ENCODE measurements at regions not wholly inside any gene's neighbourhood (a gene's known extent, or its start where the extent isn't known, plus 50 kb on each side); places are given as distances from the start of the nearest gene placed in this dataset.
"Not testable (repeated sequence)": the region's sequence is repeated elsewhere in the genome, so short reads cannot be mapped to it uniquely, and the experiment has no call there.

DNA sequence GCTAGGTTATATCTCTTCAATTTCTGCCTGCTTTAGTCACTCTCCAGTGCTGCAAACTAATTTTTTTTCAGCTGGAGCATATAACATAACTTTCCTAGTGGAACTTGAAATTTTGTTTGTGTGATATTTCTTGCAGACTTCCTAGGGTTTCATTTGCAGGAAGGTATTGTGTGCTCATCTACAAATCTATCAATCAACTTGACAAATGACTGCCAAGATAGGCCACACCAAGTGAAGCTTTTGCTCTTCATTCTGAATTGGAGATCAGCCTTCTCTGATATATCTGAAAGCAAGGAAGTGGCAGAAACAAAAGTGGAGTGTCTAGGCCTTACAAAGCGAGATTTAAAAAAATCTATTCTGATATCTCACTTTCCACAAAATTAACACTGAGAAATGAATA, 551.1 kb upstream of the LRFN5 start:
- DNase-seq, result no peak

DNA sequence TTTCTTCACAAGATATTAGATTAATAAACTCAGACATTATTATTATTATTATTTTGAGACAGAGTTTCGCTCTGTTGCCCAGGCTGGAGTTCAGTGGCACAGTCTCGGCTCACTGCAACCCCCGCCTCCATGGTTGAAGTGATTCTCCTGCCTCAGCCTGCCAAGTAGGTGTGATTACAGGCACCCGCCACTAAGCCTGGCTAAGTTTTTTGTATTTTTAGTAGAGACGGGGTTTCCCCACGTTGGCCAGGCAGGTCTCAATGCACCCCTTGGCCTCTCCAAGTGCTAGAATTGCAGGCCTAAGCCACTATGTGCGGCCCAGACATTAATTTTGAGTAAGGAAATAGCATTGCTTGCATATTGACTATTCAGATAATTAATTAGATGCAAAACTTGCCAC, 554.9 kb upstream of the LRFN5 start:
- DNase-seq, result no peak

DNA sequence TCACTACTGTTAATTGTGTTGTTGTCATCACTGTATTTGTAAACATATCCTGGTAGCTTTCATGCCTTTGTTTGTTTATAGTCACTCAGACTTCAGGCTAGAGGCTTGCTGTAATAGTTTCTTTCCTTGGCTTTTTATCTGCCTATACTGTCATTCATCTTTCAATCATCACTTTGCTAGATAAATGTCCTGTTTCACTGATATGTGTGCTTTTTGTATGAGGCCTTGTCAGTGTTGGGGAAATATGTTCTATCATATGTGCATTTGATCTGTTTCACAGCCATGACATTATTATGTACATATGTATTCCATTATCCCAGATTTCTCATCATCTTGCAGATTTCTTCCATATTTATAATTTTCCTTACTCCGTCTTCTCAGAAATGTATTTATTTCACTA, 558.9 kb upstream of the LRFN5 start:
- DNase-seq, result no peak

DNA sequence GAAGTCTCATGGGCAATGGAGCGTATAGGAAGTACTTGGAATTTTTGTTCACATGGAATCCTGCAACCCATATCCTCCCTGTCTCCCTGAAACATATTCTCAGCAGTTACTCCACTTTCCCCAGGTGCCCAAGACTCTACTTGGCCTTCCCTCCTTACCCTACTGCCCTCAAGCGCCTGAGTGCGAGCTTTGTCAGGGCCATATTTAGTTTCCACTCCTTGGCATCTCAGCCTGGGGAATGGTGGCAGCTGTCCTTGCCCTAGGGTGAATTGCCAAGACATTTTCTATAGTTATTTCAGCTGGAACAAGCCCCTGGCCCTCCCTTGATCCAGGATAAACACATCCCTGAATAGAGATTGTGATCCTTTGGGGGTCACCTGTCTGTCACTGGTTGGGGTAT, 569.3 kb upstream of the LRFN5 start:
- no peak for DNase-seq

DNA sequence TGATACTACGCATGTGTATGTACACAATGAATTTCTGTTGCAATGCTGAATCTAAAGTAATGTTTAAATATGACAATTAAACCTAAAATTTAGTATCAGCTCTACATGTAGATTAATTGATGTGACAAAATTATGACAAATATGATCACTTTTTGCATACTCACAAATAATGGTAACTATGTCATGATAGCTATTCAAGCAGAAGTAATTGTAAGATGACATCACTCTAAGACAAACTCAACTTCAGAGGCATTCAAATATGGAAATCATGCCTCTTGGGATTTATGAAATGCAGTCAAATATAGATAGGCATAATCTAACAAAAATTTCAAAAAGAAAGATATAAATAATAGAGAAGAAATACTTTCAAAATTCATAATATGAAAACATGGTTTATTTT, 571.7 kb upstream of the LRFN5 start:
- no peak for DNase-seq

DNA sequence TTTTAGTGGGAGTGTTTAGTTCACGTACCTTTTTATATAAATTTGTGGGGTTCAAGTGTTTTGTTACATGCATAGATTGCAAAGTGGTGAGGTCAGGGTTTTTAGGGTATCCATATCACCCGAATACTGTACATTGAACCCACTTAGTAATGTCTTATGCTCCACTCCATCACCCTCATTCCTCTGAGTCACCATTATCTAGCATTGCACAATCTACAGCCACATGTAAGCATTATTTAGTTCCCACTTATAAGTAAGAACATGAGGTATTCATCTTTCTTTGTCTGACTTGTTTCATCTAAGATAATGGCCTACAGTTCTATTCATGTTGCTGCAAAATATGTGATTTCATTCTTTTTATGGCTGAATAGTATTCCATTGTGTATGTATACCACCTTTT, 583.7 kb upstream of the LRFN5 start:
- DNase-seq, result no peak

DNA sequence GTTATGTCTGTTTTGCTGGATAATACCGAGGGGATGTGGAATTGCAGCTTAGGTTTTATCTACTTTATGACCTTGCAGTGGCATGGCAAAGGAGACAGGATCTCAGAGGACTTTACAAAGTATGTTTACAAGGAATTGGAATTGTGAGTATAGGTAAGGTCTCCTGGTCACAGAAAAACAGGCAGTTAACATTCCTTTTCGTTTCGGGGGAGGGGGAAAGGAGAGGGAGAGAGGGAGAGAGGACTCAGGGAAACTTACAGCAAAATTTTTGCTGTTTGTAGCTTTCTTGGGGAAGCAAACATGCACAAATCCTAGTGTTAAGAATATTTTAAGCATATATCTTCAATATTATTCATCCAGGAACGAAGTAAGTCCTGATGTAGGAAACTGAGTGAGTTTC, 590.5 kb upstream of the LRFN5 start:
- no peak for DNase-seq

DNA sequence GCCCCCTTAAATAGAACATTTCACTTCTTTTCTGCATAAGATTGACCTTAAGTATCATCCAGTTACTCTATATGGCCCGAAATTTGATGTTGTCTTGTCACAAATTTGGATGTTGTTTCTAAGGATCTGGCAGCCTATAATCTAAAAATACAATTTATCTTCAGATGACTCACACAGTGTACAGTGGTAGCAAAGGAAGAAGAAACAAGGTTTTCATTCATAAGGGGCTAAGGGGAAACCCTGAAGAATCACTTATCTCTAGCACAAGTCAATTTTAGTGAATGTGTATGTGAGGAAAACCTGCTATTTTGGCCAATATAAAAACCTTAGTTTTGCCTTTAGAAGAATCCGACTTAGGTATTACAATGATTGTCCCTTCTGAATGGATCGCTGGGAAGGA, 606.3 kb upstream of the LRFN5 start:
- no peak for DNase-seq

DNA sequence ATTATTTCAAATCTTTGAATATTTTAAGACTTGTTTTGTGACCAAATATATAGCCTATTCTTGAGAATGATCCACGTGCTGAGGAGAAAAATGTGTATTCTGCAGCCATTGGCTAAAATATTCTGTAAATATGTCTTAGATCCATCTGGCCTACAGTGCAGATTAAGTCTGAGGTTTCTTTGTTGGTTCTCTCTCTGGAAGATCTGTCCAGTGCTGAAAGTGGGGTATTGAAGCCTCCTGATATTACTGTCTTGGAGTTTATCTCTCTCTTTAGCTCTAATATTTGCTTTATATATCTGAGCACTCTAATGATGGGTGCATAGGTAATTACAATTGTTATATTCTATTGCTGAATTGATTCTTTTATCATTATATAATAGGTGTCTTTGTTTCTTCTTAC, 617.4 kb upstream of the LRFN5 start:
- no peak for DNase-seq

DNA sequence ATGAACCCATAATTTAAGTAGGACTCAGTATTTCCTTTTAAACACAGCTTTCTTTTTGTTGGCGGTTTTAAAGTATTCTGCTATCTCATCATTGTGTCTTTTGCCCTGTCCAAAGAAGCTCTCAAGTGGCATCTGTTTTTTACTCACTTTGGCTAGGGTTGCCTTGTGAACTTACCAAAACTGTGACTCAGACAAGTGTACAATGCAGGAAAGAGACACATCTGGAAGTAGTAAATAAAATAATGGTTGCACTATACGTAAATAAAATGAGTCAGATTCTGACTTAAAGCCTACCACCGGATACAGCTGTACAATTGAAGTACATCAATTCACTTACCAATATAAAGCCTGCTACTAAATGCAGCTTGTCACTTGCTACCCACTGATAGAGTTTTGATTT, 619.2 kb upstream of the LRFN5 start:
- no peak for DNase-seq

DNA sequence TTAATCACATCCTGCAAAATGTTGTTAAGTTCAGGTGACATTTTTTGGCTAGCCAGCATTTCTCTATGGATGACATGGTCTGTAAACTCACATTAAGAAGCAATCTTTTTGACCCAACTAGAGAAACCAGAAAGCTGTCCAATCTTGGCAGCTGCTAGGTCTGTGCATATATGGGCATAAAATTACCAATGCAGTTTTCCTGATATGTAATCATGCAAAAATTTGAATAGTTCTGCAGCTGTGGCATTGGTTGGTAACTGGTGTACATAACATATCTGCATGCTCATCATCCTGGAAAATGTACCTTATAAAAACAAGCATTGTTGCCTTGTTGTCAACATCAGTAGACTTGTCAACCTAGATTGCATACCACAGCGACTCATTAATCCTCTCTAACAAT, 620.0 kb upstream of the LRFN5 start:
- no peak for DNase-seq

DNA sequence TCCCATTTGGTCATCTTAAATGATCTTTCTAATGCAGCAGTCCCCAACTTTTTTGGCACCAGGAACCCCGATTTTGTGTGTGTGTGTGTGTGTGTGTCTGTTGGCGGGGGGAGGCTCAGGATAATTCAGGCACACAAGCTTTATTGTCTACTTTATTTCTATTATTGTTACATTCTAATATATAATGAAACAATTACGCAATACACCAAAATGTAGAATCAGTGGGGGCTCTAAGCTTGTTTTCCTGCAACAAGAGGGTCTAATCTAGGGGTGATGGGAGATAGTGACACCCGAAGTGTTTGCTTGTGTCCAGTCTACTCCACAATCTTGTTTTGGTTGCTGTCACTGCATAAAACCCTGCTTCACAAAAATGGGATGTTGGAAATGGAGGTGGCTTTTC, 621.1 kb upstream of the LRFN5 start:
- DNase-seq, result no peak

DNA sequence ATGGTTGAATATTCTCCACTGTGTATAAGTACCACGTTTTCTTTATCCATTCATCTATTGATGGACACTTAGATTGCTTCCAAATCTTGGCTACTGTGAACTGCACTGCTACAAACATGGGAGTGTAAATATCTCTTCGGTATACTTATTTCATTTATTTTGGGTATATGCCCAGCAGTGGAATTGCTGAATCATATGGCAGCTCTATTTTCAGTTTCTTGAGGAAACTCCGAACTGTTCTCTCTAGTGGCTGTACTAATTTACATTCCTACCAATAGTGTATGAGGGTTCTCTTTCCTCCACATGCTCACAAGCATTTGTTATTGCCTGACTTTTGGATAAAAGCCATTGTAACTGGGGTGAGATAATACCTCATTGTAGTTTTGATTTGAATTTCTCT, 623.1 kb upstream of the LRFN5 start:
- no peak for DNase-seq

DNA sequence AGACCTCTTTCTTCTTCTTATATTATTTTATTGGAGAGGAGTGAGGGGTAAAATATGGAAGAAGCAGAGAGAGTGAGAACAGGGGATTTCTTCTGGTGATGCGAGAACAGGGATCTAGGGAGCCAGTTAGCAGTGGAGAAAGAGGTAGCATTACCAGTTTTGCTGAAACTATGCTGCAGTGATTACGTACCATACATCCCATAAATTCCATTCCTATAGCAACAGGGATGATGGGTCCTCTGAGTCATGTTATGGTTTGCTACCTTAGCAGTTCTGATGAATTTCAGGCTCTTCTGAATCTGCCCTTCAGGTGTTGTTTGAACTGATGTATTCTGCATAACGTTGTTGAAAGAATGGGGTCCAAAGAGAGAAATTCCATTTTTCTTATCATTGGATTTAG, 625.4 kb upstream of the LRFN5 start:
- DNase-seq, result no peak

DNA sequence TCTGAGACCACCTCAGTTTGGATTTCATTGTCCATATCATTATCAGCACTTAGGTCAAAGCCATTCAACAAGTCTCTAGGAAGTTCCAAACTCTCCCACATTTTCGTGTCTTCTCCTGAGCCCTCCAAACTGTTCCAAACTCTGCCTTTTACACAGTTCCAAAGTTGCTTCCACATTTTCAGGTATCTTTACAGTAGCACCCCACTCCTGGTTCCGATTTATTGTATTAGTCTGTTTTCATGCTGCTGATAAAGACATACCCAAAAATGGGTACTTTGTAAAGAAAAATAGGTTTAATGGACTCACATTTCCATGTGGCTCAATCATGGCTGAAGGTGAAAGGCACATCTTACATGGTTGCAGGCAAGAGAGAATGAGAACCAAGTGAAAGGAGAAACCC, 646.4 kb upstream of the LRFN5 start:
- not testable (repeated sequence) for DNase-seq

DNA sequence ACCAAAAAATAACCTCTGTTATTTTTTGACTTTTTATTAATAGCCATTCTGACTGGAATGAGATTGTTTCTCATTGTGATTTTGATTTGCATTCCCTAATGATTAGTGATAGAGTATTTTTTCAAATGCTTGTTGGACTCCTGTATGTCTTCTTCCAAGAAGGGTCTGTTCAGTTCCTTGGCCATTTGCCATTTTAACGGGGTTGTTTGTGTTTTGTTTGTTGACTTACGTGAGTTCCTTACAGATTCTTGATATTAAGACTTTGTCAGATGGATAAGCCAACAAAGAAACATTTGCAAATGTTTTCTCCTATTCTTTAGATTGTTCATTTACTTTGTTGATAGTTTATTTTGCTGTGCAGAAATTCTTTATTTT, 651.6 kb upstream of the LRFN5 start:
- no peak for DNase-seq

DNA sequence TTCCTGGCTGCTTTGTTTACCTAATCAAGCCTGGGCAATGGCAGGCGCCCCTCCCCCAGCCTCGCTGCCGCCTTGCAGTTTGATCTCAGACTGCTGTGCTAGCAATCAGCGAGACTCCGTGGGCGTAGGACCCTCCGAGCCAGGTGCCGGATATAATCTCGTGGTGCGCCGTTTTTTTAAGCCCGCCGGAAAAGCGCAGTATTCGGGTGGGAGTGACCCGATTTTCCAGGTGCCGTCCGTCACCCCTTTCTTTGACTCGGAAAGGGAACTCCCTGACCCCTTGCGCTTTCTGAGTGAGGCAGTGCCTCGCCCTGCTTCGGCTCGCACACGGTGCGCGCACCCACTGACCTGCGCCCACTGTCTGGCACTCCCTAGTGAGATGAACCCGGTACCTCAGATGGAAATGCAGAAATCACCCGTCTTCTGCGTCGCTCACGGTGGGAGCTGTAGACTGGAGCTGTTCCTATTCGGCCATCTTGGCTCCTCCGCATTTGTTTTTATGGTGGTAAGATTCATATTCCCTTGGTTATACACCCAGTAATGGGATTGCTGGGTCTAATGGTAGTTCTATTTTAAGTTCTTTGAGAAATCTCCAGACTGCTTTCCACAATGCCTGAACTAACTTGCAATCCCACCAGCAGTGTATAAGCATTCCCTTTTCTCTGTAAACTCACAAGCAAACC, 652.1 kb upstream of the LRFN5 start:
- DNase-seq, result not testable (repeated sequence)

DNA sequence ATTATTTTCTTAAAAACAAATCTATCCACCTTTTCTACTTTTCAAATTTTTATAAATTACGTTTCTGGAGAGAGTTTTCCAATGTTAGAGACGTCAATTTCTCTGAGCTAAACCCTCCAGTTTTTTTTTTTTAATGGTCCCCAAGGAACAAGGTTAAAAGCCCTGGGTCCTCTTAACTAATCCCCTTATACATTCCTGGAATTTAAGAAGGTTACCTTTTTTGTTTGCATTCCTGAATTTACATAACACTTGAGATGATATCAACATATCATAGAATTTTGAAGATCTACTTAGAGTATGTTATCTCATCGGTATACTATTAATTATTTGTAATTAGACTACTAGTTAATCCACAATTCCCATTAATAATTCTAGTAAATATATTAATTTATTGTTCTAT, 662.2 kb upstream of the LRFN5 start:
- no peak for DNase-seq

DNA sequence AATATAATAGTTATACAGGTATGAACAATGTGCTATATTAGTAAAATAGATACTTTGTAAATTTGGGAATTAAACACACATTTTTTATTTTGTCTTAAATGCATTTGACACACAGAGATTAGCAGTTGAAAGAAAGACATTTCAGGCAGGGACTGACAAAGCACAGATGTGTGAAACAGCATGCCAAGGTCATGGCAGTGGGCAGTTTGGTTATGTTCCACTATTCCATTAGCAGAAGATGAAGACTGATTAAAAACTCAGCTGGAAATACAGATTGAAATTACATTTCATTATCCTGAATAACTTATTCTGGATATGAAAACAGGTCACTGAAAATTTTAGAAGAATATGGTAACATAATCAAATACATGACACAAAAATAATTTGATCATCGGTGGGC, 669.8 kb upstream of the LRFN5 start:
- DNase-seq, result no peak

DNA sequence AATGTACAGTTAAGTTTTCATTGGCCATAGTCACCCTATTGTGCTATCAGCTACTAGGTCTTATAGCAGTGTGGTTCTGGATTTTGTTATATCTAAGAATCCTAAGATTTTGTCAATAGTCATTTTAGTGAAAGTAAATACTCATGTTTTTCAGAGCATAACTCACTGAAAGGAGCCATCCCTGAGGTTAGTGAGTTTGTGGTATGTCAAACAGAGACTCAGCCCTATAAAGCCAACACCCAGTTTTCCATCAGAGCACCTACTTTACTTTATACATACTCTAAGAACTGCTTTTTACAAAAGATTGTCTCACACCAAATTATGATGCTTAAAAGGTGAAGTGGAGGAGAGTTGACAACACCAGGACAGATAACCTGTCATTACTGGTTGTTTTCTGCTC, 686.3 kb upstream of the LRFN5 start:
- no peak for DNase-seq

DNA sequence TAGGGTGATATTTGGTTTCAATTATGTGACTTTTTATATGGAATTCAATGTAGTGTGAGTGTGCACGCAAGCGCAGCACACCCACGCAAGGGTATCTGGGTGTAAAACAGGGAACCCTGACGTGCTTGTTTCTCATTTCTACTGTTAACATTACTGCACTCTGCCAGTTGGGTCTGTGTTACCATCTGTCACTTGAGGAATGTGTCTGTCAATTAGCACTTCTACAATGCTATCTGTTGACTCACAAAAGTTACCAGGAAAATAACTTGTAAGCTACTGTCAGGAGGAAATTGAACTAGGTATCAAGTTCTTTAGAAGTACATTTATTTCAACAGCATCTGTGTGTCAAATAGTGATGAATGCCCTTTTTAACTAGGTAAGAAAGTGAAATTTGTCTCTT, 695.5 kb upstream of the LRFN5 start:
- no peak for DNase-seq

DNA sequence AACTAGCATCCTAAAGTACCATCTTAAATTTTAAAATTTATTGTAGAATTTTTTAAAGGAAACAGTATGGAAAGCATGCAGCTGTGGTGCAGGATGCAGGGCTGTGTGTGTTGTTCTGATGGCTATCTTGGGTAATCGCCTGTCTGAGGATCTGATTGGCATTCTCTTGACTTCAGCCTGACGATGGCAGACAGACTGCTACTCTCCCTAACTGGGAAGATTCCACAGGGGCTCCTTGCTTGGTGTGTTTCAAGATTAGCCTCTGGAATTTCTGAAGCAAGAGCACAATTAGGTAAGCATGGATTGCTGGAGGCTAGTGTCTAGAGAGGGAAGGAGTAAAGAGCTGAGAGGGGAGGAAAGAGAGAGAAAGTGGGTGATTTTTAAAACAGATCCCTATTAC, 696.8 kb upstream of the LRFN5 start:
- no peak for DNase-seq

DNA sequence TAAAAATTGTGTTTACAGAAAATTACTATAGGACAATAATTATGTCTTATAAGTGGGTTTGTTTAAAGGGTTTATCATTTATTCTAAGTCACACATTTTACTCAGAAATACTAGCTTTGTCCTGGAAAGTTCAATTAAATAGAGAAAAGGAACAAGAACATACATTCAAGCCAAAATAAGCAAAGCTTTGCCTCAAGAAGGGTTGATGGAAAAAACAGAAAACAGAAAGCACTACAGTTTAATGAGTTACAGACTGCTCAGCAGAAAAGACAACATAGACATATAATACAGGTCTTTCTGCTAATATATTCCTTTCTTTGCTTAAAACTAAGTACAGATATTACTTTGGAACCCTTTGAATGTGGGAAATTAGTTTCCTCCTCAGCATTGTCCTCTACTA, 703.0 kb upstream of the LRFN5 start:
- no peak for DNase-seq

DNA sequence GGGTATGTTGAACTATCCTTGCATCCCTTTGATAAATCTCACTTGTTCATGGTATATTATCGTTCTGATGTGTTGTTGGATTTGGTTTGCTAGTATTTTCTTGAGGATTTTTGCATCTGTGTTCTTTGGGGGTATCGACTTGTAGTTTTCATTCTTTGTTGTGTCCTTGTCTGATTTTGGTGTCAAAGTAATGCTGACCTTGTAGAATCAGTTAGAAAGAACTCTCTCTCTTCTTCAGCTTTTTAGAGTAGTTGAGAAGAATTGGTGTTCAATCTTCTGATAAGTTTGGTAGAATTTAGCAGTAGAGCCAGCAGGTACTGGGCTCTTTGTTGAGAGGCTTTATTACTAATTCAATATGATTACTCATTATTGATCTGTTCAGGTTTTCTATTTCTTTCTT, 707.2 kb upstream of the LRFN5 start:
- DNase-seq, result no peak

DNA sequence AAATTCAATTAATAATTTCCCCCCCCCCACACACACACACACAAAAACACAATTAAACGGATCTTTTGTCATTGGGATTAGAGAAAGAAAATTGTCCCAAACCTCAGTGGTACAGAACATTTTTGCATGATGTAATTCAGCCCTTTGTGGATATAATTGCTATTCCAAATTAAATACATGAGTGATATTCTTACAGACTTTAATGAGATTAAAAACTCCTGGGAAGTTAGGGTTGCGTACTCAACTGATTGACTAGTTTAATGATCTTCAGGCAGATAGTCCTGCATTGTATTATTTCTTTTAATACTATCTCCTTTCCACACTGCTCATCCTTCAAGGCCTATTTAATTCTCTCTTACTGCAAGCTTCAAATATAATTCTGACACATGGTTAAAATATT, 711.8 kb upstream of the LRFN5 start:
- DNase-seq, result no peak

DNA sequence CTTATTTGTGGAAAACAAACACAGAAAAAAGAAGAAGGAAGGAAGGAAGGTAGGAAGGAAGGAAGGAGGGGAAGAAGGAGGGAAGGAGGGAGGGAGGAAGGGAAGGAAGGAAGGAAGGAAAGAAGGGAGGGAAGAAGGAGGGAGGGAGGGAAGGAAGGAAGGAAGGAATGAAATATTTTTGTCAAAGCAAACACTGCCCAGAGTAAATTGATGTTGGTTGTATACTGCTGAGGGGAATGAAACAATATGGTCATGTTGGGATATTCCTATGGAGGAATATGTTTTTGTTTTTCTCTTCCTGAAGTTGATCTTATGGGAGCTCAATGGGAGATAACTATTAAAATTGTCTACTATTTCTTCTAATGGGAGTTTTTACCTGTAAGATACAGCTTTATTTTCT, 717.5 kb upstream of the LRFN5 start:
- DNase-seq, result no peak
